T-helper 2 cell treated with Interferon-gamma antibody and Interleukin-4, amounts not matched to agents 5 μg/mL and 100 μg/mL, for 36 hours (primary cell): ENCODE measurements at regions not wholly inside any gene's neighbourhood (a gene's known extent, or its start where the extent isn't known, plus 50 kb on each side); places are given as distances from the start of the nearest gene placed in this dataset.

Experiments used
- DNase-seq: peaks from one replicate; pipeline ENCODE4 v3.0.0; 2021; ENCODE audit warnings: low spot score
- H3K27ac Mint-ChIP-seq: one replicate; pipeline ENCODE4 v1.8.0; 2021; ENCODE audit warnings: mild to moderate bottlenecking, mixed read lengths
- H3K27me3 Mint-ChIP-seq: one replicate; pipeline ENCODE4 v1.8.0; 2021; ENCODE audit warnings: low read depth, mixed read lengths
- H3K36me3 Mint-ChIP-seq: one replicate; pipeline ENCODE4 v1.8.0; 2021; ENCODE audit warnings: low read depth, mixed read lengths
- H3K4me1 Mint-ChIP-seq: one replicate; pipeline ENCODE4 v1.8.0; 2021; ENCODE audit warnings: low read depth, mixed read lengths
- H3K4me3 Mint-ChIP-seq: one replicate; pipeline ENCODE4 v1.8.0; 2022; ENCODE audit warnings: mild to moderate bottlenecking, moderate library complexity, mixed read lengths
- H3K9me3 Mint-ChIP-seq: one replicate; pipeline ENCODE4 v1.8.0; 2021; ENCODE audit warnings: mixed read lengths

- Mint-ChIP-seq H3K9me3 (no peaks in the 10 kb centered on the region), H3K27me3 (no peaks in the 10 kb centered on the region), H3K36me3 (no peaks in the 10 kb centered on the region), H3K4me3 (no peak overlapping the region), H3K27ac (no peak overlapping the region), H3K4me1 (no peaks in the 10 kb centered on the region)
- DNase-seq: no peak
Measured at GRCh38 chrX:10856797-10857196, 236.4 kb upstream of the MID1 start.

GRCh38 chrX:10859353-10859752 is 239.0 kb upstream of the MID1 start:
- Mint-ChIP-seq H3K9me3 (no peaks in the 10 kb centered on the region), H3K27ac (no peak overlapping the region), H3K36me3 (no peaks in the 10 kb centered on the region), H3K4me3 (no peak overlapping the region), H3K27me3 (no peaks in the 10 kb centered on the region), H3K4me1 (no peaks in the 10 kb centered on the region)
- no peak for DNase-seq

- H3K27ac Mint-ChIP-seq: no peak overlapping the region
- no peaks in the 10 kb centered on the region for H3K4me1 Mint-ChIP-seq
Measured at GRCh38 chrX:10875995-10876394, 235.1 kb upstream of the HCCS start.

GRCh38 chrX:10882484-10882883 is 228.6 kb upstream of the HCCS start:
- DNase-seq: no peak
- Mint-ChIP-seq H3K9me3 (no peaks in the 10 kb centered on the region), H3K4me3 (no peak overlapping the region), H3K27me3 (no peaks in the 10 kb centered on the region), H3K27ac (no peak overlapping the region), H3K36me3 (no peaks in the 10 kb centered on the region), H3K4me1 (no peaks in the 10 kb centered on the region)

More at GRCh38 chrX:10875995-10876394, 235.1 kb upstream of the HCCS start:
- Mint-ChIP-seq H3K36me3 (no peaks in the 10 kb centered on the region), H3K9me3 (peaks cover 3% of the 10 kb centered on the region), H3K4me3 (no peak overlapping the region), H3K27me3 (no peaks in the 10 kb centered on the region)
- no peak for DNase-seq

- no peaks in the 10 kb centered on the region for H3K36me3 Mint-ChIP-seq
Measured at GRCh38 chrX:10884246-10884645, 226.9 kb upstream of the HCCS start.

GRCh38 chrX:10892621-10893225 is 218.4 kb upstream of the HCCS start:
- H3K9me3 Mint-ChIP-seq: no peaks in the 10 kb centered on the region
- no peaks in the 10 kb centered on the region for H3K4me1 Mint-ChIP-seq
- no peak for DNase-seq
- no peaks in the 10 kb centered on the region for H3K36me3 Mint-ChIP-seq
- H3K27ac Mint-ChIP-seq: no peak overlapping the region
- H3K4me3 Mint-ChIP-seq: no peak overlapping the region
- H3K27me3 Mint-ChIP-seq: no peaks in the 10 kb centered on the region

More at GRCh38 chrX:10884246-10884645, 226.9 kb upstream of the HCCS start:
- no peaks in the 10 kb centered on the region for H3K4me1 Mint-ChIP-seq
- H3K27me3 Mint-ChIP-seq: no peaks in the 10 kb centered on the region
- DNase-seq: no peak
- H3K4me3 Mint-ChIP-seq: no peak overlapping the region
- no peaks in the 10 kb centered on the region for H3K9me3 Mint-ChIP-seq
- no peak overlapping the region for H3K27ac Mint-ChIP-seq

- H3K4me3 Mint-ChIP-seq: no peak overlapping the region
- H3K27me3 Mint-ChIP-seq: no peaks in the 10 kb centered on the region
- DNase-seq: no peak
- no peak overlapping the region for H3K27ac Mint-ChIP-seq
- H3K9me3 Mint-ChIP-seq: no peaks in the 10 kb centered on the region
- H3K4me1 Mint-ChIP-seq: no peaks in the 10 kb centered on the region
- H3K36me3 Mint-ChIP-seq: no peaks in the 10 kb centered on the region
Measured at GRCh38 chrX:10893366-10893765, 217.8 kb upstream of the HCCS start.

GRCh38 chrX:10893976-10894375 is 217.2 kb upstream of the HCCS start:
- Mint-ChIP-seq H3K4me3 (no peak overlapping the region), H3K27me3 (no peaks in the 10 kb centered on the region), H3K27ac (no peak overlapping the region), H3K9me3 (no peaks in the 10 kb centered on the region), H3K36me3 (no peaks in the 10 kb centered on the region), H3K4me1 (no peaks in the 10 kb centered on the region)
- no peak for DNase-seq

GRCh38 chrX:10897768-10898167 is 213.4 kb upstream of the HCCS start:
- no peaks in the 10 kb centered on the region for H3K27me3 Mint-ChIP-seq
- H3K4me3 Mint-ChIP-seq: no peak overlapping the region
- H3K36me3 Mint-ChIP-seq: no peaks in the 10 kb centered on the region
- no peaks in the 10 kb centered on the region for H3K9me3 Mint-ChIP-seq
- H3K4me1 Mint-ChIP-seq: no peaks in the 10 kb centered on the region
- no peak overlapping the region for H3K27ac Mint-ChIP-seq
- DNase-seq: no peak

GRCh38 chrX:10900585-10901289 is 210.4 kb upstream of the HCCS start:
- Mint-ChIP-seq H3K36me3 (no peaks in the 10 kb centered on the region), H3K9me3 (no peaks in the 10 kb centered on the region), H3K27me3 (no peaks in the 10 kb centered on the region), H3K4me3 (no peak overlapping the region), H3K4me1 (no peaks in the 10 kb centered on the region), H3K27ac (no peak overlapping the region)
- no peak for DNase-seq

GRCh38 chrX:10901290-10901633 is 209.9 kb upstream of the HCCS start:
- no peaks in the 10 kb centered on the region for H3K27me3 Mint-ChIP-seq
- H3K4me1 Mint-ChIP-seq: no peaks in the 10 kb centered on the region
- H3K4me3 Mint-ChIP-seq: no peak overlapping the region
- no peak for DNase-seq
- no peaks in the 10 kb centered on the region for H3K9me3 Mint-ChIP-seq
- no peaks in the 10 kb centered on the region for H3K36me3 Mint-ChIP-seq
- no peak overlapping the region for H3K27ac Mint-ChIP-seq

- Mint-ChIP-seq H3K4me1 (no peaks in the 10 kb centered on the region), H3K4me3 (no peak overlapping the region), H3K27ac (no peak overlapping the region), H3K36me3 (no peaks in the 10 kb centered on the region), H3K9me3 (no peaks in the 10 kb centered on the region), H3K27me3 (no peaks in the 10 kb centered on the region)
- no peak for DNase-seq
Measured at GRCh38 chrX:10902001-10902400, 209.1 kb upstream of the HCCS start.

GRCh38 chrX:10903523-10903922 is 207.6 kb upstream of the HCCS start:
- Mint-ChIP-seq H3K27me3 (no peaks in the 10 kb centered on the region), H3K36me3 (no peaks in the 10 kb centered on the region), H3K4me1 (no peaks in the 10 kb centered on the region), H3K9me3 (no peaks in the 10 kb centered on the region), H3K27ac (no peak overlapping the region), H3K4me3 (no peak overlapping the region)
- no peak for DNase-seq

- Mint-ChIP-seq H3K4me3 (no peak overlapping the region), H3K36me3 (no peaks in the 10 kb centered on the region), H3K4me1 (no peaks in the 10 kb centered on the region), H3K27me3 (no peaks in the 10 kb centered on the region), H3K27ac (no peak overlapping the region), H3K9me3 (no peaks in the 10 kb centered on the region)
- DNase-seq: no peak
Measured at GRCh38 chrX:10904220-10904619, 206.9 kb upstream of the HCCS start.

- no peaks in the 10 kb centered on the region for H3K36me3 Mint-ChIP-seq
- no peak overlapping the region for H3K4me3 Mint-ChIP-seq
- H3K9me3 Mint-ChIP-seq: no peaks in the 10 kb centered on the region
- H3K27ac Mint-ChIP-seq: no peak overlapping the region
- H3K27me3 Mint-ChIP-seq: no peaks in the 10 kb centered on the region
- DNase-seq: no peak
- H3K4me1 Mint-ChIP-seq: no peaks in the 10 kb centered on the region
Measured at GRCh38 chrX:10906866-10907265, 204.3 kb upstream of the HCCS start.
